GM12891 (cell line): ENCODE measurements at regions not wholly inside any gene's neighbourhood (a gene's known extent, or its start where the extent isn't known, plus 50 kb on each side); places are given as distances from the start of the nearest gene placed in this dataset.

Experiments
- POLR2A ChIP-seq: IDR thresholded peaks from 2 replicates; pipeline ENCODE4 v1.6.1; 2011; ENCODE audit warnings: low read depth, low read length, control low read depth
- POLR2AphosphoS5 ChIP-seq: IDR thresholded peaks from 2 replicates; pipeline ENCODE4 v1.6.1; 2011; ENCODE audit warnings: low read depth, low read length, control low read depth

GRCh38 chrX:21047034-21047455 is 327.2 kb upstream of the CNKSR2 start:
- no peak for TF ChIP-seq POLR2A
- TF ChIP-seq POLR2AphosphoS5 = no peak
